ENCODE measurements at regions not wholly inside any gene's neighbourhood (a gene's known extent, or its start where the extent isn't known, plus 50 kb on each side); places are given as distances from the start of the nearest gene placed in this dataset.

DNA sequence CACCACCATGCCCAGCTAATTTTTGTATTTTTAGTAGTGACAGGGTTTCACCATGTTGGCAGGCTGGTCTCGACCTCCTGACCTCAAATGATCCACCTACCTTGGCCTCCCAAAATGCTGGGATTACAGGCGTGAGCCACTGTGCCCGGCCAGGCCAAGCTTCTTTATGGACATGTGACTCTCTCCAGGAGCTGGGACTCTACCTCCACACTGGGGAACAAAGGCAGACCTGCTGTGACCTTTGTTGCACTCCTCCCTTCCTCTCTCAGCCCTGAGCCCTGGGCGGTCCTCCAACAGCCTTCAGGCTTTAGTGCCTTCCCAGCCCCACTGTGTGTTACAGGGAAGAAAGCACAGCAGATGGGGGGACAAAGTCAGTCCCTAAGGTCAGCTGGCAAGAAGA lies 55.0 kb upstream of the DUSP5 start:
- DNase-seq: no peak

DNA sequence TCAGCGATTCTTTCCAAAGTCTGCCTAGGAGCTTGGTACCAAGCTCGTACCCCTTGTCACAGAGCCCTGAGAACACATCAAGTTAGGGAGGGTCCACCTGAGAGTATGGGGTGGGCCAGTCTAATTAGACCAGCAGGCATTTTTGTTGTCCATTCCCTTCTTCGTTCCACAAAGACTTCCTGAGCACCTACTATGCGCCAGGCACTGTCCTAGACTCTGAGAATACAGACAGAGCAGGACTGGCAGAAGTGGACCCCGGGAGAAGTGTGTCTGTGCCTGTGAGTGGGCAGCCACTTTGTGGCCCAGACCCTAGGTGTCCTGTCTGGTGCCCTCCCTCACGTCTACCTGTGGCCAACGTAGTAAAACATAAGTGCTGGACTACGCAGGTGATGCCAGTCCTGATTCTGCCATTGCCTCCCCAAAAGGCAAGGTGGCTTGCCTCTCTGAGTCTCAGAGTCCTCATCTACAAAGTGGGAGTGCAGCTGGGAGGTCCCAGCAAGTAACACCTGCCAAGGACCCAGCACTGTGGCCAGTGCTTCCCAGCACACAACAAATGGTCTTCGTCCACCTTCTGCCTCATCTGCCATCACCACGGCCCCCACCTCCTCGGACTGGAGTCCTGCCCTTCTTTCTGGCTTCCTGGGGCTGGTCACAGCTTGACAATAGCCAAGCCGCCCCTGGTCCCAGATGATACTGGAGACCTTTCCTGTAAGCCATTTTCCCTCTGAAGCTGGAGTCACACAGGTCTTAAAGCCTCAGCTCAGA lies 54.3 kb upstream of the DUSP5 start:
- no peak for DNase-seq

DNA sequence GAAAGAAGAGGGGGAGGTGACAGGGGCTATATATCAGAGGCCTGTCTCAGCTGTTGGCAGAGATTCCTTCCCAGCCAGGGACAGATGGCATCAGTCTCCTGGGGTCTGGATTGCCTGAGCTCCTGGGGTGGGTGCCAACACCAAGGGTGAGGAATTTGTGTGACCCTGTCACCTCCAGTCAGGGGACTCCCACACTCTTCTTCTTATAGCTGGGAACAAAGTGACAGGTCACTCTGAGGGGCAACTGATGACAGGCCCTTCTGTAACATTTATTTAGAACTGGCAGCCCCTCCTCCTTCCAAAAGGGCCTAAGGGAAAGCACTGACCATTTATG lies 53.7 kb upstream of the DUSP5 start:
- no peak for DNase-seq

DNA sequence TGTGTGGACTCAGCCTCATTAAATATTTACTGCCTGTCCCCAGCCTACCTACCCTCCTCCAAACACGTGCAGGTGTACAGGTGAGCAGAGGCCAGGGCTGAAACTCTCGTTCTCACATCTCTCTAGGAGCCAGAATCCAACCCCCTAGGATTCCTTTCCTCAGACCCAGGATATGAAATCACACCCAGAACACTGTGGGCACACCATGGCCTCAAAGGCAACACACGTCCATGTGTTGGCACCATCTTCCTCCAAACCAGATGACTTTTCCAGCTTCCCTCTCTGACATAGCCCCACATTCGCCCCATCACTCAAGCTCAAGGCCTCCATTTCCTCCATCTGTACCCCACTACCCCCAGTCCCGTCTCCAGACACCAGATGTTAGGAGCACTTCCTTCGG lies 51.8 kb upstream of the DUSP5 start:
- no peak for DNase-seq

DNA sequence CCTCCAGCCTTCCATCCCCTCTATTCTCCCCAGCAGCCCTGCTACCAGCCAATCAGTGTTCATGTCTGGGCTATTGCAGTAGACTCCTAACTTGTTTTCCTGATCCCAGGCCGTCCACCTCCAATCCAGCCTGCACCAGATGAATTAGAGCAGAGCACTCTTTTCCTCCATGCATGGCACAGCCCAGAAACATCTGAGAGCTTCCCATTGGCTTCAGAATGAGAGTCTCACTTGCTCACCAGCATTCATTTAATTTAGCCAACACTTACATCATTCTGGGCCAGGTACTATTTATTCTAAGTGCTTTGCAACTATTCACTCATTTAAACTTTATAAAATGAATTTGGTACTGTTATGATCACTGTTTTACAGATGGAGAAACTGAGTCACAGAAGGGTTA lies 51.4 kb upstream of the DUSP5 start:
- no peak for DNase-seq

DNA sequence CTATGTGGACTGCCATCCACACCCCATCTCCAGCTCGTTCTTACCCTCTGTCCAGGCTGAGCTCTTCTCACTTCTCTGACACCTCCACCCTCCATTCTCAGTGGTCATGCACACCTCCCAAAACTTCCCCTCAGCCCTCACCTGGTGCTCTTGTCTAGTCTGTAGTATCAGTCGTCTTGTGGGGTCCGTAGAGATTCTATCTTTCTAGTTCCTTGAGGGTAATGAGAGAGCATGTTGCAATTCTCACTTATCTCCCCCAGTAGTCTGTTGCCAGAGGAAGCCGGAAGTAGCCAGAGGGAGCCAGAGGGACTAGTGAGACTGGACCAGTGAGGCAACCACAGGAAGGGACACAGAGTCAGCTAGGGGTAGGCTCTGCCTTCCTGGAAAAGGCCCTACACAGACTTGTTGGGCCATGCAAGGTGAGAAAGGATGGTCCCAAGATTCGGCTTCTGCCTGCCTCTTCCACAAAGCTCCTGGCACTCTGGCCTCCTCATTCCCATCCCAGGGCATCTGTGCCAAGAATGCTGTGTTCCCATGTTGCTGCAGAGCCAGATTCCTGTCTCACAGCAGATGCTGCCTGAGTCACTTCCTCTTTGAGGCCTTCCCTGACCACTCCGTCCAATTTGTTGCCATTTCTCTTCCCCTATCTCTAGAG lies 50.6 kb upstream of the DUSP5 start:
- DNase-seq: no peak

DNA sequence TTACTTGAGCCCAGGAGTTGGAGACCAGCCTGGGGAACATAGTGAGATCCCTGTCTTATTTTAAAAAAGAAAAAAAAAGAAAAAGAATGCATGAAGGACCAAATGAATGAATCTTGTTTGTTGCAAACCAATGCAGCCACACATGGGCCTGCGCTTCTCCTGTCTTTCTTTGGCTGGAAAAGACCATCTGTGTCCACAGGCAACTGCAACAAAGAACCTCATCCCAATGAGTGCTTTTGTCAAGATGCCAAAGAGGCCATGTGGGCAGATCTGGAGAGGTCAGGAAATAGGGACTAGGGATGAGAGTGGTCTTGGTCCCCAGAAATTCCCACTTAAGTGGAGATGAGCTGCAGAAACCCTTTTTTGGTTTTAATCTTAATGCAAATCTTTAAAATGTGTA lies 49.8 kb upstream of the DUSP5 start:
- no peak for DNase-seq
